ENCODE measurements at regions not wholly inside any gene's neighbourhood (a gene's known extent, or its start where the extent isn't known, plus 50 kb on each side); places are given as distances from the start of the nearest gene placed in this dataset.

GRCh38 chr11:15849257-15849656 is 507.1 kb downstream of the SOX6 start:
- TF ChIP-seq CTCF (IDR thresholded peaks at IDR 0.05) = no peak
- TF ChIP-seq POLR2A (IDR thresholded peaks at IDR 0.05) = no peak

Data from right lobe of liver (tissue), 4 donors.